ENCODE measurements at regions not wholly inside any gene's neighbourhood (a gene's known extent, or its start where the extent isn't known, plus 50 kb on each side); places are given as distances from the start of the nearest gene placed in this dataset.

DNA sequence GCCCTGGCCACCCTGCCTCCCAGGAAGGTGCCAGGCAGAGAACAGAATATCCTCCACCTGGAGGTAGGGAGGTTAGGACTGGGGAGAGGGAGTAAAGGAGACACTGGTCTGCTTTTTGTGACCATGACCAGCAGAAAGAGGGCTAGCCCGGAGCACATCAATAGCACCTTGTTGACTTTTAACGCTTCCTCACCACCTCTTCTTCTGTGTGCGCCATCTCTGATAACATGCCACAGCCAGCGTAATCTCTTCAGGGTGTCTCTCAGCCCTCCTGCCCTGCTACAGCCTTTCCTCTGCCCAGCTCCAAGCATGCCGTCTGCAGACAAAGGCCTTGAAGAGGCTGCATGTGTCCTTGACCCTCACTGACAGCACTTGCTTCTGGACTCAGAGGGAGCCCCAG, 50.9 kb upstream of the GJA5 start:
- no peaks in the 10 kb centered on the region for H3K36me3 ChIP-seq
- no peaks in the 10 kb centered on the region for H3K9me3 ChIP-seq
- intact Hi-C loops (cut with DNase I), result no loop called here
- H3K27ac ChIP-seq, result no peak overlapping the region
- no peak overlapping the region for H3K4me3 ChIP-seq
- TF ChIP-seq POLR2A (IDR thresholded peaks at IDR 0.05) (no peak), CTCF (IDR thresholded peaks at IDR 0.05) (no peak), POLR2AphosphoS5 (IDR thresholded peaks at IDR 0.05) (no peak), EP300 (IDR thresholded peaks at IDR 0.05) (no peak)
- no peaks in the 10 kb centered on the region for H3K4me1 ChIP-seq
- H3K27me3 ChIP-seq, result no peaks in the 10 kb centered on the region
- 81 to 89% methylated on average over 5 of the region's 5 CpGs for WGBS, 2 donors
- DNase-seq, result no peak

DNA sequence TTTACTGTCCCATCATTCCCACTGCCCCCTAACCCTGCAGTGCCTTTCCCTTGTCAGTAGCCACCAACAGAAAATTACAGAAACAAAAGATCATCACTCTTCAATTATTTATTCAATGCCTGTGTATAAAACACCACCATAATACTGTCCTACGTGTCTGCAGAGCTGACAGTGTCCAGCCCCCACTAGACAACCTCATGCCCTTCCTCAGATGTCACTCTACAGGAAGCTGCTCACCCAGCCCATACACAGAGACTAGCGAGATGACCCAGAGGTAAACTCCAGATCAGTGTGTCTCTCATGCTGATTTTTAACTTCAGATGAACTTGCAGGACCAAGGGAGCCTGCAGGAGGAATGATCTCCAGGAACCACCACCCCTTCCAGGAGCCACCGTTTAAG, 51.3 kb upstream of the GJA5 start:
- WGBS, 2 donors, result 68 to 70% methylated on average over 3 of the region's 3 CpGs
- intact Hi-C loops (cut with DNase I), result no loop called here
- Histone ChIP-seq H3K27ac (no peak overlapping the region), H3K36me3 (no peaks in the 10 kb centered on the region), H3K4me1 (no peaks in the 10 kb centered on the region), H3K4me3 (no peak overlapping the region), H3K27me3 (no peaks in the 10 kb centered on the region), H3K9me3 (no peaks in the 10 kb centered on the region)
- TF ChIP-seq EP300 (IDR thresholded peaks at IDR 0.05), result no peak
- no peak for TF ChIP-seq CTCF (IDR thresholded peaks at IDR 0.05)
- TF ChIP-seq POLR2AphosphoS5 (IDR thresholded peaks at IDR 0.05), result no peak
- no peak for TF ChIP-seq POLR2A (IDR thresholded peaks at IDR 0.05)
- DNase-seq, result no peak

- intact Hi-C loops (cut with DNase I), result no loop called here
Measured at GRCh38 chr1:147812799-147813198, 52.4 kb upstream of the GJA5 start.

DNA sequence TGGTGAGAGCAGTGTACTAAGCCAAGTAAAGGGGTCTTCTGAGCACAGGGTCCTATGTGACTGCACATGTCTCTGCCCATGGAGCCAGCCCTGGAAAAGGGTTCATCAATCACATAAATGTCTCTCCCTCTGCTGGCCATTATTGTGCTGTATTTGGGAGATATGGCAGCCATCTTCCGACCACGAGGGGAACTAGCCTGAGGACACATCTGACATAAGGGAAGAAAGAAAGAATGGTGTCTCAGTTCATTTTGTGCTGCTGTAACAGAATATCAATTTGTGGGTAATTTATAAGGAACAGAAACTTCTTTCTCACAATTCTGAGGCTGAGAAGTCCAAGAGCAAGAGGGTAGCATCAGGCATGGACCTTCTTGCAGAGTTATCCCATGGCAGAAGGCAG, 55.1 kb upstream of the GJA5 start:
- intact Hi-C loops (cut with DNase I), result no loop called here
- no peak overlapping the region for H3K4me3 ChIP-seq
- no peaks in the 10 kb centered on the region for H3K27me3 ChIP-seq
- H3K4me1 ChIP-seq, result no peaks in the 10 kb centered on the region
- no peak for DNase-seq
- no peak overlapping the region for H3K27ac ChIP-seq
- H3K9me3 ChIP-seq, result no peaks in the 10 kb centered on the region
- TF ChIP-seq POLR2A (IDR thresholded peaks at IDR 0.05) (no peak), POLR2AphosphoS5 (IDR thresholded peaks at IDR 0.05) (no peak), CTCF (IDR thresholded peaks at IDR 0.05) (no peak), EP300 (IDR thresholded peaks at IDR 0.05) (no peak)
- H3K36me3 ChIP-seq, result no peaks in the 10 kb centered on the region
- 81 to 89% methylated on average over 2 of the region's 2 CpGs for WGBS, 2 donors

More at GRCh38 chr1:147812799-147813198, 52.4 kb upstream of the GJA5 start:
- no peaks in the 10 kb centered on the region for H3K36me3 ChIP-seq
- no peak overlapping the region for H3K4me3 ChIP-seq
- H3K27me3 ChIP-seq, result no peaks in the 10 kb centered on the region
- H3K27ac ChIP-seq, result no peak overlapping the region
- 90 to 92% methylated on average over 2 of the region's 2 CpGs for WGBS, 2 donors
- no peaks in the 10 kb centered on the region for H3K4me1 ChIP-seq
- no peak for TF ChIP-seq EP300 (IDR thresholded peaks at IDR 0.05)
- TF ChIP-seq POLR2A (IDR thresholded peaks at IDR 0.05), result no peak
- TF ChIP-seq POLR2AphosphoS5 (IDR thresholded peaks at IDR 0.05), result no peak
- TF ChIP-seq CTCF (IDR thresholded peaks at IDR 0.05), result no peak
- no peak for DNase-seq
- H3K9me3 ChIP-seq, result no peaks in the 10 kb centered on the region

GRCh38 chr1:147820761-147821297, 60.4 kb upstream of the GJA5 start:
- H3K4me1 ChIP-seq, result no peaks in the 10 kb centered on the region
- no peak overlapping the region for H3K4me3 ChIP-seq
- TF ChIP-seq EP300 (IDR thresholded peaks at IDR 0.05), result no peak
- no peak for TF ChIP-seq POLR2AphosphoS5 (IDR thresholded peaks at IDR 0.05)
- TF ChIP-seq POLR2A (IDR thresholded peaks at IDR 0.05), result no peak
- TF ChIP-seq CTCF (IDR thresholded peaks at IDR 0.05), result no peak
- H3K36me3 ChIP-seq, result no peaks in the 10 kb centered on the region
- WGBS, 2 donors, result 66 to 75% methylated on average over 4 of the region's 4 CpGs
- no peak overlapping the region for H3K27ac ChIP-seq
- no peak for DNase-seq
- no peaks in the 10 kb centered on the region for H3K9me3 ChIP-seq
- intact Hi-C loops (cut with DNase I), result no loop called here
- no peaks in the 10 kb centered on the region for H3K27me3 ChIP-seq

Measured in sigmoid colon (tissue), 6 donors.